ENCODE measurements at regions not wholly inside any gene's neighbourhood (a gene's known extent, or its start where the extent isn't known, plus 50 kb on each side); places are given as distances from the start of the nearest gene placed in this dataset.

- Mint-ChIP-seq H3K27ac (no peak overlapping the region), H3K4me3 (no peak overlapping the region), H3K27me3 (ENCODE audit: low read depth) (no peaks in the 10 kb centered on the region), H3K9me3 (no peaks in the 10 kb centered on the region), H3K4me1 (ENCODE audit: low read depth) (peaks cover 5% of the 10 kb centered on the region), H3K36me3 (ENCODE audit: low read depth) (no peaks in the 10 kb centered on the region)
- intact Hi-C loops (cut with micrococcal nuclease), result loop anchor here (5.0 kb wide), 1 partner anchor 576 kb away; no protein-coding TSS in a partner anchor
- CTCF ChIA-PET, result no interaction called here
- DNase-seq, result peak; percentile 53
Measured at GRCh38 chr2:2698182-2699120, 367.4 kb upstream of the MYT1L start.

- H3K4me3 Mint-ChIP-seq, result no peak overlapping the region
- peaks cover 7% of the 10 kb centered on the region for H3K4me1 Mint-ChIP-seq (ENCODE audit: low read depth)
- H3K36me3 Mint-ChIP-seq (ENCODE audit: low read depth), result no peaks in the 10 kb centered on the region
- DNase-seq, result no peak
- no peaks in the 10 kb centered on the region for H3K27me3 Mint-ChIP-seq (ENCODE audit: low read depth)
- CTCF ChIA-PET, result interaction anchor here (0.8 kb wide), 1 partner anchor 9 kb away, joined by 3 read pairs; no protein-coding TSS in a partner anchor
- intact Hi-C loops (cut with micrococcal nuclease), result loop anchor here (5.0 kb wide), 1 partner anchor 575 kb away; no protein-coding TSS in a partner anchor
- no peak overlapping the region for H3K27ac Mint-ChIP-seq
- no peaks in the 10 kb centered on the region for H3K9me3 Mint-ChIP-seq
Measured at GRCh38 chr2:2696733-2697455, 365.8 kb upstream of the MYT1L start.

GRCh38 chr2:2696325-2696724 lies 365.2 kb upstream of the MYT1L start:
- no peak overlapping the region for H3K4me3 Mint-ChIP-seq
- H3K27me3 Mint-ChIP-seq (ENCODE audit: low read depth), result no peaks in the 10 kb centered on the region
- CTCF ChIA-PET, result interaction anchor here (0.8 kb wide), 1 partner anchor 268 kb away, joined by 5 read pairs; no protein-coding TSS in a partner anchor
- peaks cover 8% of the 10 kb centered on the region for H3K4me1 Mint-ChIP-seq (ENCODE audit: low read depth)
- H3K9me3 Mint-ChIP-seq, result no peaks in the 10 kb centered on the region
- intact Hi-C loops (cut with micrococcal nuclease), result loop anchor here (5.0 kb wide), 1 partner anchor 574 kb away; no protein-coding TSS in a partner anchor
- H3K36me3 Mint-ChIP-seq (ENCODE audit: low read depth), result no peaks in the 10 kb centered on the region
- no peak overlapping the region for H3K27ac Mint-ChIP-seq
- no peak for DNase-seq

GRCh38 chr2:2694746-2695145 lies 363.7 kb upstream of the MYT1L start:
- Mint-ChIP-seq H3K4me1 (ENCODE audit: low read depth) (peaks cover 19% of the 10 kb centered on the region), H3K27ac (no peak overlapping the region), H3K4me3 (no peak overlapping the region), H3K36me3 (ENCODE audit: low read depth) (no peaks in the 10 kb centered on the region), H3K9me3 (no peaks in the 10 kb centered on the region), H3K27me3 (ENCODE audit: low read depth) (no peaks in the 10 kb centered on the region)
- DNase-seq, result no peak
- CTCF ChIA-PET, result interaction anchor here (0.6 kb wide), 1 partner anchor 40 kb away, joined by 3 read pairs; no protein-coding TSS in a partner anchor
- intact Hi-C loops (cut with micrococcal nuclease), result loop anchor here (5.0 kb wide), 1 partner anchor 572 kb away; no protein-coding TSS in a partner anchor

GRCh38 chr2:2692599-2693389 lies 361.7 kb upstream of the MYT1L start:
- intact Hi-C loops (cut with micrococcal nuclease), result no loop called here
- H3K27ac Mint-ChIP-seq, result no peak overlapping the region
- no peaks in the 10 kb centered on the region for H3K9me3 Mint-ChIP-seq
- CTCF ChIA-PET, result no interaction called here
- no peak for DNase-seq
- H3K36me3 Mint-ChIP-seq (ENCODE audit: low read depth), result no peaks in the 10 kb centered on the region
- no peaks in the 10 kb centered on the region for H3K27me3 Mint-ChIP-seq (ENCODE audit: low read depth)
- no peak overlapping the region for H3K4me3 Mint-ChIP-seq
- H3K4me1 Mint-ChIP-seq (ENCODE audit: low read depth), result peaks cover 31% of the 10 kb centered on the region

GRCh38 chr2:2691419-2691818 lies 360.3 kb upstream of the MYT1L start:
- Mint-ChIP-seq H3K36me3 (ENCODE audit: low read depth) (no peaks in the 10 kb centered on the region), H3K27ac (no peak overlapping the region), H3K27me3 (ENCODE audit: low read depth) (no peaks in the 10 kb centered on the region), H3K4me1 (ENCODE audit: low read depth) (peaks cover 40% of the 10 kb centered on the region), H3K9me3 (no peaks in the 10 kb centered on the region), H3K4me3 (no peak overlapping the region)
- DNase-seq, result no peak
- CTCF ChIA-PET, result no interaction called here
- intact Hi-C loops (cut with micrococcal nuclease), result no loop called here

GRCh38 chr2:2690985-2691384 lies 359.9 kb upstream of the MYT1L start:
- Mint-ChIP-seq H3K27ac (no peak overlapping the region), H3K27me3 (ENCODE audit: low read depth) (no peaks in the 10 kb centered on the region), H3K9me3 (no peaks in the 10 kb centered on the region), H3K4me3 (no peak overlapping the region), H3K4me1 (ENCODE audit: low read depth) (peaks cover 44% of the 10 kb centered on the region), H3K36me3 (ENCODE audit: low read depth) (no peaks in the 10 kb centered on the region)
- intact Hi-C loops (cut with micrococcal nuclease), result no loop called here
- CTCF ChIA-PET, result no interaction called here
- DNase-seq, result no peak

- Mint-ChIP-seq H3K4me1 (ENCODE audit: low read depth) (peaks cover 59% of the 10 kb centered on the region), H3K36me3 (ENCODE audit: low read depth) (no peaks in the 10 kb centered on the region), H3K27me3 (ENCODE audit: low read depth) (no peaks in the 10 kb centered on the region), H3K27ac (no peak overlapping the region), H3K4me3 (no peak overlapping the region), H3K9me3 (no peaks in the 10 kb centered on the region)
- no peak for DNase-seq
- CTCF ChIA-PET, result no interaction called here
- intact Hi-C loops (cut with micrococcal nuclease), result no loop called here
Measured at GRCh38 chr2:2689306-2689705, 358.2 kb upstream of the MYT1L start.

- intact Hi-C loops (cut with micrococcal nuclease), result no loop called here
- Mint-ChIP-seq H3K36me3 (ENCODE audit: low read depth) (no peaks in the 10 kb centered on the region), H3K27me3 (ENCODE audit: low read depth) (no peaks in the 10 kb centered on the region), H3K4me3 (no peak overlapping the region), H3K27ac (no peak overlapping the region), H3K9me3 (no peaks in the 10 kb centered on the region), H3K4me1 (ENCODE audit: low read depth) (peaks cover 66% of the 10 kb centered on the region)
- CTCF ChIA-PET, result interaction anchor here (0.7 kb wide), 1 partner anchor 9 kb away, joined by 3 read pairs; no protein-coding TSS in a partner anchor
- peak; percentile 33 for DNase-seq
Measured at GRCh38 chr2:2688254-2688653, 357.2 kb upstream of the MYT1L start.

GRCh38 chr2:2687745-2688144 lies 356.7 kb upstream of the MYT1L start:
- peaks cover 72% of the 10 kb centered on the region for H3K4me1 Mint-ChIP-seq (ENCODE audit: low read depth)
- H3K27ac Mint-ChIP-seq, result no peak overlapping the region

GRCh38 chr2:2686222-2686621 lies 355.1 kb upstream of the MYT1L start:
- H3K27me3 Mint-ChIP-seq (ENCODE audit: low read depth), result no peaks in the 10 kb centered on the region
- peaks cover 81% of the 10 kb centered on the region for H3K4me1 Mint-ChIP-seq (ENCODE audit: low read depth)
- no peaks in the 10 kb centered on the region for H3K36me3 Mint-ChIP-seq (ENCODE audit: low read depth)
- peak overlapping the region; percentile 56 for H3K4me3 Mint-ChIP-seq
- CTCF ChIA-PET, result no interaction called here
- intact Hi-C loops (cut with micrococcal nuclease), result loop anchor here (1.0 to 2.0 kb wide), 2 partner anchors 40 to 73 kb away; no protein-coding TSS in a partner anchor
- H3K27ac Mint-ChIP-seq, result no peak overlapping the region
- no peaks in the 10 kb centered on the region for H3K9me3 Mint-ChIP-seq
- peak; percentile 57 for DNase-seq

More at GRCh38 chr2:2687745-2688144, 356.7 kb upstream of the MYT1L start:
- no peaks in the 10 kb centered on the region for H3K36me3 Mint-ChIP-seq (ENCODE audit: low read depth)
- no peaks in the 10 kb centered on the region for H3K9me3 Mint-ChIP-seq
- DNase-seq, result no peak
- no peak overlapping the region for H3K4me3 Mint-ChIP-seq
- H3K27me3 Mint-ChIP-seq (ENCODE audit: low read depth), result no peaks in the 10 kb centered on the region
- intact Hi-C loops (cut with micrococcal nuclease), result loop anchor here (2.0 kb wide), 1 partner anchor 75 kb away; no protein-coding TSS in a partner anchor
- CTCF ChIA-PET, result interaction anchor here (0.7 kb wide), 1 partner anchor 9 kb away, joined by 3 read pairs; no protein-coding TSS in a partner anchor

All from activated naive CD4-positive, alpha-beta T cell treated with anti-CD3 and anti-CD28 coated beads for 36 hours (primary cell).